Uterus (tissue), 2 donors: ENCODE measurements at regions not wholly inside any gene's neighbourhood (a gene's known extent, or its start where the extent isn't known, plus 50 kb on each side); places are given as distances from the start of the nearest gene placed in this dataset.

Experiments used
- POLR2A ChIP-seq, 2 donors: fragments of 450-650 bp; IDR thresholded peaks; one replicate each; pipeline ENCODE4 v1.6.1; 2016; ENCODE audit warnings: antibody characterized with exemption in 2 of 2, mild to moderate bottlenecking in 1 of 2, moderate library complexity in 1 of 2
- TF ChIP-seq, protein P1 (sequence below), 4 experiments: fragments of 200-600 bp in 2 of 4; fragments of 450-650 bp in 2 of 4; sonication (generic) in 2 of 4; IDR thresholded peaks; one replicate each; pipeline ENCODE4 v1.5.1; 2016 to 2019; ENCODE audit warnings: antibody characterized with exemption in 4 of 4, mild to moderate bottlenecking in 2 of 4, moderate library complexity in 1 of 4

DNA sequence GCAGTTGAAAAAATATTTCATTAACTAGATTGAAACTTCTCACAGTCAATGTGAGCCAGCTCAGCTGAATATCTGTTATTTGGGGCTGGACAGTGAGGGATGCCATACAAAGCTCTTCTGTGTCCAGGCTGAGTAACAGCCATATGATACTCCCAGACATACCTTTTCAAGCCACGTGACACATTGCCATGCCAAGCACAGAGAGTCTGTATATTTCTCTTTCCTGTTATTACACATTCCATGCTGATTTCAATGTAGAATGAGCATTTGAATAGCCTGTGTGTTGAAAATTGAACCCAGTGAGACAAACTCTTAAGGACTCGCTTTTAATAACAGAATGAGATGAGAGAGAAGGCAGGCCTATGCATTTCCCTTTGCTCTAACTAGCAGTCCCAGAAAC is 334.7 kb upstream of the RASGRP1 start:
- no peak for TF ChIP-seq POLR2A (IDR thresholded peaks at IDR 0.05)
- TF ChIP-seq, protein P1, sequence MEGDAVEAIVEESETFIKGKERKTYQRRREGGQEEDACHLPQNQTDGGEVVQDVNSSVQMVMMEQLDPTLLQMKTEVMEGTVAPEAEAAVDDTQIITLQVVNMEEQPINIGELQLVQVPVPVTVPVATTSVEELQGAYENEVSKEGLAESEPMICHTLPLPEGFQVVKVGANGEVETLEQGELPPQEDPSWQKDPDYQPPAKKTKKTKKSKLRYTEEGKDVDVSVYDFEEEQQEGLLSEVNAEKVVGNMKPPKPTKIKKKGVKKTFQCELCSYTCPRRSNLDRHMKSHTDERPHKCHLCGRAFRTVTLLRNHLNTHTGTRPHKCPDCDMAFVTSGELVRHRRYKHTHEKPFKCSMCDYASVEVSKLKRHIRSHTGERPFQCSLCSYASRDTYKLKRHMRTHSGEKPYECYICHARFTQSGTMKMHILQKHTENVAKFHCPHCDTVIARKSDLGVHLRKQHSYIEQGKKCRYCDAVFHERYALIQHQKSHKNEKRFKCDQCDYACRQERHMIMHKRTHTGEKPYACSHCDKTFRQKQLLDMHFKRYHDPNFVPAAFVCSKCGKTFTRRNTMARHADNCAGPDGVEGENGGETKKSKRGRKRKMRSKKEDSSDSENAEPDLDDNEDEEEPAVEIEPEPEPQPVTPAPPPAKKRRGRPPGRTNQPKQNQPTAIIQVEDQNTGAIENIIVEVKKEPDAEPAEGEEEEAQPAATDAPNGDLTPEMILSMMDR (IDR thresholded peaks at IDR 0.05) = no peak
